Neutrophil (primary cell): ENCODE measurements at regions not wholly inside any gene's neighbourhood (a gene's known extent, or its start where the extent isn't known, plus 50 kb on each side); places are given as distances from the start of the nearest gene placed in this dataset.

Experiments
- H3K27ac ChIP-seq: fragments of 200-600 bp; sonication (generic); 2 replicates; pipeline ENCODE4 v1.5.1; 2016; ENCODE audit warnings: mild to moderate bottlenecking, moderate library complexity
- H3K27me3 ChIP-seq: fragments of 200-600 bp; sonication (generic); 2 replicates; pipeline ENCODE4 v1.6.0; 2016; ENCODE audit warnings: mild to moderate bottlenecking
- H3K36me3 ChIP-seq: fragments of 200-600 bp; sonication (generic); 2 replicates; pipeline ENCODE4 v1.5.1; 2017
- H3K4me1 ChIP-seq, 2 experiments: fragments of 200-600 bp in 1 of 2; sonication (generic) in 1 of 2; 1 replicate in 1 of 2; 2 replicates in 1 of 2; pipeline versions ENCODE4 v1.5.1 to v1.6.1; 2013 to 2016; ENCODE audit warnings: low read depth in 1 of 2, low read length in 1 of 2, mild to moderate bottlenecking in 1 of 2, moderate library complexity in 1 of 2; ENCODE audit not compliant: control insufficient read depth in 1 of 2, insufficient read depth in 1 of 2
- H3K4me3 ChIP-seq, 2 experiments: fragments of 200-600 bp in 1 of 2; sonication (generic) in 1 of 2; 1 replicate in 1 of 2; 2 replicates in 1 of 2; pipeline ENCODE4 v1.5.1; 2013 to 2016; ENCODE audit warnings: low read depth in 1 of 2, low read length in 1 of 2, mild to moderate bottlenecking in 1 of 2, moderate library complexity in 1 of 2
- H3K9me3 ChIP-seq: fragments of 200-600 bp; sonication (generic); 2 replicates; pipeline ENCODE4 v1.5.1; 2016
- TF ChIP-seq, protein P1 (sequence below): fragments of 200-600 bp; sonication (generic); IDR thresholded peaks from 2 replicates; pipeline ENCODE4 v1.5.1; 2016; ENCODE audit warnings: antibody characterized with exemption

DNA sequence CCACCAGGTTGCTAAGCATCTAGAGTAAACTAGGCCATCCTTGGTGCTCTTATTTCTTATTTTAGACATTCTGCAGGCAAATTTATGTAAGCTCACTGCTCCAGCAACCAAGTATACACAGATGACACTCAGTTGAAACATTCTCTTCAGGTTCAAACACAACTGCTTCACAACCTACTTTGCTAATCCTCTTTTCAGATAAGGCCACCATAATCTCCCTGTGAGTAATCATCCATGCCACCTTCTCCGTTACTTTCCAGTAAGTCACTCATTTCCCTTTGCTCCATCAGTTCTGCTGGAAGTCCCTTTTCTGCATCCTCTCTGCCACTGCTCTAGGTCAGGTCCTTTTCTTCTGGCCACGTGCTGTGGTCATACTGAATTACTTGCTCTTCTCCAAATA lies 120.2 kb upstream of the WDFY3 start:
- Histone ChIP-seq H3K36me3 (no peaks in the 10 kb centered on the region), H3K4me3 (no peak overlapping the region), H3K9me3 (no peaks in the 10 kb centered on the region), H3K27me3 (no peaks in the 10 kb centered on the region), H3K27ac (no peak overlapping the region), H3K4me1 (no peaks in the 10 kb centered on the region)
- TF ChIP-seq, protein P1, sequence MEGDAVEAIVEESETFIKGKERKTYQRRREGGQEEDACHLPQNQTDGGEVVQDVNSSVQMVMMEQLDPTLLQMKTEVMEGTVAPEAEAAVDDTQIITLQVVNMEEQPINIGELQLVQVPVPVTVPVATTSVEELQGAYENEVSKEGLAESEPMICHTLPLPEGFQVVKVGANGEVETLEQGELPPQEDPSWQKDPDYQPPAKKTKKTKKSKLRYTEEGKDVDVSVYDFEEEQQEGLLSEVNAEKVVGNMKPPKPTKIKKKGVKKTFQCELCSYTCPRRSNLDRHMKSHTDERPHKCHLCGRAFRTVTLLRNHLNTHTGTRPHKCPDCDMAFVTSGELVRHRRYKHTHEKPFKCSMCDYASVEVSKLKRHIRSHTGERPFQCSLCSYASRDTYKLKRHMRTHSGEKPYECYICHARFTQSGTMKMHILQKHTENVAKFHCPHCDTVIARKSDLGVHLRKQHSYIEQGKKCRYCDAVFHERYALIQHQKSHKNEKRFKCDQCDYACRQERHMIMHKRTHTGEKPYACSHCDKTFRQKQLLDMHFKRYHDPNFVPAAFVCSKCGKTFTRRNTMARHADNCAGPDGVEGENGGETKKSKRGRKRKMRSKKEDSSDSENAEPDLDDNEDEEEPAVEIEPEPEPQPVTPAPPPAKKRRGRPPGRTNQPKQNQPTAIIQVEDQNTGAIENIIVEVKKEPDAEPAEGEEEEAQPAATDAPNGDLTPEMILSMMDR: no peak

DNA sequence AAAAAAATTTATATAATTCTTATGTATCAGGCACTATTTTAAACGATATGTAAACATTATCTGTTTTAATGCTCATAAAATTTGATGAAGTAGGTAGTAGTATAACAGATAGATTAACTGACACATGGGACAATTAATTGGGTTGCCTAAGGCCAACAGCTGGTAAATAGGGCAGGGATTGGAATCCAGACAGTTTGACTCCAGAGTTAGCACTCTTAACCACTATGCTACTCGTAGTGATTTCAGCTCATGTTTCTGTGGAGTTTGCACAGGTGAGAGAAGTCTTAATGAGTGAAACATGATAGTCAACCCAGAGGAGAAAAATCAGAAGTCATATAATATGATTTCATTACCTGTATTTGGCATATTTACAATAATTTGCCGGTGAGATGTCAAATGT lies 126.0 kb upstream of the WDFY3 start:
- H3K4me1 ChIP-seq: no peaks in the 10 kb centered on the region
- H3K27ac ChIP-seq: no peak overlapping the region
- no peak overlapping the region for H3K4me3 ChIP-seq
- H3K9me3 ChIP-seq: no peaks in the 10 kb centered on the region
- H3K36me3 ChIP-seq: no peaks in the 10 kb centered on the region
- peaks cover 7% of the 10 kb centered on the region for H3K27me3 ChIP-seq
- TF ChIP-seq, protein P1: no peak

DNA sequence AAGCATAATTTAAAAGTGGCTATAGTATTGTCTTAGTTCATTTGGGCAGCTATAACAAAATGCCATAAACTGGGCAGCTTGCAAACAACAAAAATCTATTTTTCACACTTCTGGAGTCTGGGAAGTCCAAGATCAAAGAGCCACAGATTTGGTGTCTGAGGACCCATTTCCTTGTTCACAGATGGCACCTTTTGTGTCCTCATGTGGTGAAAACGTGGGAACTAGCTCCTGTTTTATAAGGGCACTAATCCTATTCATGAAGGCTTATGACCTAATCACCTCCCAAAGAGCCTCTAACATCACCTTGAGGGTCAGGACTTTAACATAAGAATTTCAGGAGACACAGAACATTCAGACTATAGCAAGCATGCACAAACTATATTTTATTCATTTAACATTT lies 126.5 kb upstream of the WDFY3 start:
- TF ChIP-seq, protein P1: no peak
- Histone ChIP-seq H3K4me3 (no peak overlapping the region), H3K27me3 (peaks cover 7% of the 10 kb centered on the region), H3K9me3 (no peaks in the 10 kb centered on the region), H3K27ac (no peak overlapping the region), H3K4me1 (no peaks in the 10 kb centered on the region), H3K36me3 (no peaks in the 10 kb centered on the region)

DNA sequence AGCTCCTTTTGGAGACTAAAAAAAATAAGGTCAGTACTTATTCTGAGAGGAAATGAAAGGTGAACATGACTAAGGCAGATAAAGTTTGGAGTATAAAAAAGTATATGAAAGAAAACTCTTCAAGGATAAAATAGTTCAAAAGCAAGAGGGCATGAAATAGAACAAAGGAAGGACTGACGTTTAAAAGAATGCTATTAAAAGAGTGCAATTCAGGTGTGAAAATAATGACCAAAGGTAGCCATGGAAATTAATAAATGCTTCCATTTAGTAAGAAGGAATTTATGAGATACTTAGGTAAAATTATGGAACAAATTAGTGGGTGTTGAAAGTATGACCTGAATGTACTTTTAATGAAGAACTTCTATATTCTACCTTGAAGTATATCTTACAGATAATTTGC lies 128.2 kb upstream of the WDFY3 start:
- no peaks in the 10 kb centered on the region for H3K36me3 ChIP-seq
- no peak overlapping the region for H3K27ac ChIP-seq
- H3K27me3 ChIP-seq: peaks cover 7% of the 10 kb centered on the region
- H3K4me1 ChIP-seq: no peaks in the 10 kb centered on the region
- TF ChIP-seq, protein P1: no peak
- H3K4me3 ChIP-seq: no peak overlapping the region
- no peaks in the 10 kb centered on the region for H3K9me3 ChIP-seq

DNA sequence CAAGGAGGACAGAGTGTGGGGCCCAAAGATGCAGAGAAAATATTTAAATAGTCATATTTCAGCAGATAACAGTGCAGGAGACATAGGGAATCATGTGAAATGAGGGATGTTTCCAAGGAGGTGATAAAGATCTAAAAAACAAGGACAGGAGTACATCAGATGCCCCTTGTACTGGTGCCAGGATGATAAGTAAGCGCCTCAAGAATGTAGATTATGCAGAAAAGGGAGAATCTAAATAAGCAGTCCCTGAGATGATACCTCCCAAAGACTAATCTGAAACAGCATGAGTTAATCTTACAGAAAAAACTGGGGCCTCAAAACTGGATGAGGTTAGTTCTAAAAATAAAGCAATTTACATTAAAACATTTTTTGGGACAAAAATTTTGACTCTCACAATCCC lies 136.1 kb upstream of the WDFY3 start:
- Histone ChIP-seq H3K27me3 (peaks cover 9% of the 10 kb centered on the region), H3K9me3 (no peaks in the 10 kb centered on the region), H3K4me3 (no peak overlapping the region), H3K36me3 (no peaks in the 10 kb centered on the region), H3K27ac (no peak overlapping the region), H3K4me1 (no peaks in the 10 kb centered on the region)
- TF ChIP-seq, protein P1: no peak

DNA sequence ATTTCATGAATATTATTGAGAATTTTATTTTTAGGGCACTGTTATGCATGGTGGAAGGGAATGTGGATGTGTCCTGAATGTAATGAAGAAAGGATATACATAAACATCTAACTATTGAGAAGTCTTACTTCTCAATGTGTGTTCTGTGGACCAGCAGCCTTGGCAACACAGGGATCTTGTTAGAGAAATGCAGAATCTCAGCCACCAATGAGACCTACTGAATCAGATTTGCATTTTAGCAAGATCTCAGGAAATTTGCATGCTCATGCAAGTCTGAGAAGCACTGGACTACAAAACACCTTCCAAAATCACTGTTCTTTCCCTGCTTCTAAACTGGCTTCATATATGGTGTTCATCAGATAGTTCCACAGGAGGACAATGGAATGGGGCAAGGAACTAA lies 139.7 kb upstream of the WDFY3 start:
- H3K4me3 ChIP-seq: no peak overlapping the region

More for the DNA sequence above, 139.7 kb upstream of the WDFY3 start:
- H3K36me3 ChIP-seq: no peaks in the 10 kb centered on the region
- TF ChIP-seq, protein P1: no peak
- peaks cover 9% of the 10 kb centered on the region for H3K27me3 ChIP-seq
- no peaks in the 10 kb centered on the region for H3K9me3 ChIP-seq
- H3K4me1 ChIP-seq: no peaks in the 10 kb centered on the region
- H3K27ac ChIP-seq: no peak overlapping the region
